ENCODE measurements at regions not wholly inside any gene's neighbourhood (a gene's known extent, or its start where the extent isn't known, plus 50 kb on each side); places are given as distances from the start of the nearest gene placed in this dataset.
"Not testable (repeated sequence)": the region's sequence is repeated elsewhere in the genome, so short reads cannot be mapped to it uniquely, and the experiment has no call there.

GRCh38 chr5:51225789-51226742 lies 157.2 kb upstream of the ISL1 start:
- 14 to 18% methylated on average over 4 of the region's 4 CpGs for WGBS, 2 donors
- intact Hi-C loops (cut with DNase I; ENCODE audit: low total_unique reads), result no loop called here

GRCh38 chr5:51227963-51228470 lies 155.2 kb upstream of the ISL1 start:
- DNase-seq (ENCODE audit: low spot score in 2 of 2), result no peak
- TF ChIP-seq POLR2A (IDR thresholded peaks at IDR 0.05), result no peak
- H3K4me3 ChIP-seq (ENCODE audit: low read depth, poor library complexity, severe bottlenecking), result no peak overlapping the region
- intact Hi-C loops (cut with DNase I; ENCODE audit: low total_unique reads), result no loop called here
- 55 to 61% methylated on average over 5 of the region's 5 CpGs for WGBS, 2 donors

More at GRCh38 chr5:51225789-51226742, 157.2 kb upstream of the ISL1 start:
- TF ChIP-seq CTCF (IDR thresholded peaks at IDR 0.05), result no peak
- no peak for TF ChIP-seq POLR2A (IDR thresholded peaks at IDR 0.05)
- no peak overlapping the region for H3K4me3 ChIP-seq (ENCODE audit: low read depth, poor library complexity, severe bottlenecking)
- no peak for DNase-seq (ENCODE audit: low spot score in 2 of 2)

DNA sequence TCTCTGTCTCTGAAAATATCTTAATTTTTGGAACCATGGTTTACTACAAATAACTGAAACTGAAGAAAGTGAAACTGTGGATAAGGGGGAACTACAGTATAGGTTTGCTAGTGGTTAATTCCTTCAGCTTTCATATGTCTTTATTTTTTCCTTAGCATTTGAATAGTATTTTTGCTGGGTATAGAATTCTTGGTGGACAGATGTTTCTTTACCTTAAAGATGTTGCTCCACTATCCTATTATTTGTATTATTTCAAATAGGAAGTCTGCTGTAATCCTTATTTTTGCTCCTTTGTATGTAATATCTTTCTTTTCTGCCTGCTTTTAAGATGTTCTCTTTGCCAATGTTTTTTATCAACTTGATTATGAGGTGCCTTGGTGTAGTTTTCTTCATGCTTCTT lies 152.9 kb upstream of the ISL1 start:
- DNase-seq (ENCODE audit: low spot score in 2 of 2), result no peak
- no peak for TF ChIP-seq POLR2A (IDR thresholded peaks at IDR 0.05)
- no peak for TF ChIP-seq CTCF (IDR thresholded peaks at IDR 0.05)
- intact Hi-C loops (cut with DNase I; ENCODE audit: low total_unique reads), result no loop called here

GRCh38 chr5:51242456-51242855 lies 140.8 kb upstream of the ISL1 start:
- intact Hi-C loops (cut with DNase I; ENCODE audit: low total_unique reads), result no loop called here
- TF ChIP-seq CTCF (IDR thresholded peaks at IDR 0.05) (no peak), POLR2A (IDR thresholded peaks at IDR 0.05) (no peak)
- 11 to 15% methylated on average over 1 of the region's 1 CpG for WGBS, 2 donors

More for the DNA sequence above, 152.9 kb upstream of the ISL1 start:
- no peak overlapping the region for H3K4me3 ChIP-seq (ENCODE audit: low read depth, poor library complexity, severe bottlenecking)

DNA sequence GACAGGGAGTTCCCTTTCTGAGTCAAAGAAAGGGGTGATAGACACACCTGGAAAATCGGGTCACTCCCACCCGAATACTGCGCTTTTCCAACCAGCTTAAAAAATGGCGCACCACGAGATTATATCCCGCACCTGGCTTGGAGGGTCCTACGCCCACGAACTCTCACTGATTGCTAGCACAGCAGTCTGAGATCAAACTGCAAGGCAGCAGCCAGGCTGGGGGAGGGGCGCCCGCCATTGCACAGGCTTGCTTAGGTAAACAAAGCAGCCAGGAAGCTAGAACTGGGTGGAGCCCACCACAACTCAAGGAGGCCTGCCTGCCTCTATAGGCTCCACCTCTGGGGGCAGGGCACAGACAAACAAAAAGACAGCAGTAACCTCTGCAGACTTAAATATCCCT lies 132.3 kb upstream of the ISL1 start:
- intact Hi-C loops (cut with DNase I; ENCODE audit: low total_unique reads); DNase-seq (ENCODE audit: low spot score in 2 of 2); H3K4me3 ChIP-seq (ENCODE audit: low read depth, poor library complexity, severe bottlenecking): not testable (repeated sequence)
- 95 to 96% methylated on average over 9 to 10 of the region's 10 CpGs for WGBS, 2 donors

More at GRCh38 chr5:51242456-51242855, 140.8 kb upstream of the ISL1 start:
- no peak overlapping the region for H3K4me3 ChIP-seq (ENCODE audit: low read depth, poor library complexity, severe bottlenecking)
- DNase-seq (ENCODE audit: low spot score in 2 of 2), result no peak

DNA sequence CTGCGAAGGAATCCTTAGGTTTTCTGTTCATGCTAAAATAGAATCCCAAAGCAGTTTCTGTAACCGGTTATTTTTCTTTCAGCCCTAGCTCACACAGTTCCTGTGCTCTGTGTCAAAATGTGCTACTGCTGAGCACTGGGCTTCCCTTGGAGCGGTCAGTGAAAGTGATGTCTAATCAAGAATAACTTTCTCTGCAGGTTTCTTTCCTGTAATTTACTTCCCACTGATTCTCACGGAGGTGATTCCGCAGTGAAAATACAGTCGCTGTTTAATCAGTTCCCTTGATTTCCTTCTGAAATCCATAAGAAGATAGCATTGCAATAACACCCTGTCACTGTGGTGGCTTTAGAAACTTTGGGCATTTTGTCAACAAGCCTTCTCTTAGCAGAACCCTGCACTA lies 112.0 kb upstream of the ISL1 start:
- no peak for DNase-seq (ENCODE audit: low spot score in 2 of 2)
- intact Hi-C loops (cut with DNase I; ENCODE audit: low total_unique reads), result no loop called here
- WGBS, 2 donors, result 77 to 86% methylated on average over 6 of the region's 6 CpGs
- no peak overlapping the region for H3K4me3 ChIP-seq (ENCODE audit: low read depth, poor library complexity, severe bottlenecking)
- no peak for TF ChIP-seq CTCF (IDR thresholded peaks at IDR 0.05)
- TF ChIP-seq POLR2A (IDR thresholded peaks at IDR 0.05), result no peak
